NT2/D1 (cell line): ENCODE measurements at regions not wholly inside any gene's neighbourhood (a gene's known extent, or its start where the extent isn't known, plus 50 kb on each side); places are given as distances from the start of the nearest gene placed in this dataset.

Experiments used
- DNase-seq: peaks from one replicate; pipeline ENCODE4 v3.0.0-alpha.2; 2011; ENCODE audit warnings: low read depth, low spot score
- H3K27me3 ChIP-seq: 2 replicates; pipeline ENCODE4 v1.6.0; 2011; ENCODE audit warnings: mild to moderate bottlenecking; ENCODE audit not compliant: insufficient read length, insufficient read depth
- H3K36me3 ChIP-seq: 2 replicates; pipeline ENCODE4 v1.6.1; 2011; ENCODE audit warnings: mild to moderate bottlenecking, low read length, mixed read lengths; ENCODE audit not compliant: insufficient read depth, insufficient read length
- H3K4me1 ChIP-seq: 2 replicates; pipeline ENCODE4 v1.5.1; 2011; ENCODE audit not compliant: insufficient read depth, insufficient read length
- H3K4me3 ChIP-seq: 2 replicates; pipeline ENCODE4 v1.5.1; 2011; ENCODE audit warnings: low read depth; ENCODE audit not compliant: insufficient read length
- H3K9ac ChIP-seq: 2 replicates; pipeline ENCODE4 v1.6.0; 2011; ENCODE audit warnings: low read depth; ENCODE audit not compliant: insufficient read length
- H3K9me3 ChIP-seq: 2 replicates; pipeline ENCODE4 v1.5.1; 2011; ENCODE audit warnings: mild to moderate bottlenecking, low read length; ENCODE audit not compliant: insufficient read depth
- SUZ12 ChIP-seq: IDR thresholded peaks from 2 replicates; pipeline ENCODE4 v1.6.1; 2011; ENCODE audit not compliant: insufficient read length, insufficient read depth; ENCODE audit errors: extremely low read depth
- YY1 ChIP-seq: IDR thresholded peaks from 2 replicates; pipeline ENCODE4 v1.6.1; 2011; ENCODE audit not compliant: insufficient read length, insufficient read depth
- ZNF274 ChIP-seq: IDR thresholded peaks from 2 replicates; pipeline ENCODE4 v1.6.1; 2011; ENCODE audit warnings: mild to moderate bottlenecking, low read depth, low read length

- peaks cover 3% of the 10 kb centered on the region for H3K4me1 ChIP-seq
- no peak overlapping the region for H3K4me3 ChIP-seq
- H3K9ac ChIP-seq = no peak overlapping the region
- no peaks in the 10 kb centered on the region for H3K36me3 ChIP-seq
- no peak for DNase-seq
- H3K27me3 ChIP-seq = no peaks in the 10 kb centered on the region
- H3K9me3 ChIP-seq = no peaks in the 10 kb centered on the region
- TF ChIP-seq SUZ12 (no peak), YY1 (no peak), ZNF274 (no peak)
Measured at GRCh38 chr20:40939667-40940066, 89.0 kb upstream of the TOP1 start.

GRCh38 chr20:40941133-40941610 is 87.5 kb upstream of the TOP1 start:
- H3K9me3 ChIP-seq = no peaks in the 10 kb centered on the region
- no peak for DNase-seq
- TF ChIP-seq YY1 (no peak), SUZ12 (no peak), ZNF274 (no peak)
- no peak overlapping the region for H3K9ac ChIP-seq
- no peaks in the 10 kb centered on the region for H3K27me3 ChIP-seq
- no peak overlapping the region for H3K4me3 ChIP-seq
- no peaks in the 10 kb centered on the region for H3K36me3 ChIP-seq
- H3K4me1 ChIP-seq = peaks cover 10% of the 10 kb centered on the region

GRCh38 chr20:40942006-40942405 is 86.6 kb upstream of the TOP1 start:
- TF ChIP-seq ZNF274 (no peak), YY1 (no peak)
- DNase-seq = no peak
- Histone ChIP-seq H3K27me3 (no peaks in the 10 kb centered on the region), H3K9ac (no peak overlapping the region), H3K36me3 (no peaks in the 10 kb centered on the region), H3K4me1 (peaks cover 10% of the 10 kb centered on the region), H3K4me3 (no peak overlapping the region), H3K9me3 (no peaks in the 10 kb centered on the region)

GRCh38 chr20:40942775-40943174 is 85.8 kb upstream of the TOP1 start:
- Histone ChIP-seq H3K27me3 (no peaks in the 10 kb centered on the region), H3K9me3 (no peaks in the 10 kb centered on the region), H3K4me3 (no peak overlapping the region), H3K36me3 (no peaks in the 10 kb centered on the region), H3K9ac (no peak overlapping the region), H3K4me1 (peaks cover 10% of the 10 kb centered on the region)
- DNase-seq = no peak
- TF ChIP-seq SUZ12 (no peak), YY1 (no peak), ZNF274 (no peak)

- Histone ChIP-seq H3K36me3 (no peaks in the 10 kb centered on the region), H3K27me3 (no peaks in the 10 kb centered on the region), H3K9ac (no peak overlapping the region), H3K4me3 (no peak overlapping the region), H3K9me3 (no peaks in the 10 kb centered on the region), H3K4me1 (peaks cover 10% of the 10 kb centered on the region)
- TF ChIP-seq YY1 = no peak
- no peak for TF ChIP-seq ZNF274
- TF ChIP-seq SUZ12 = no peak
- DNase-seq = no peak
Measured at GRCh38 chr20:40943591-40943990, 85.0 kb upstream of the TOP1 start.

- no peak for TF ChIP-seq YY1
- TF ChIP-seq ZNF274 = no peak
- no peak for TF ChIP-seq SUZ12
- no peaks in the 10 kb centered on the region for H3K9me3 ChIP-seq
- no peak overlapping the region for H3K4me3 ChIP-seq
- no peaks in the 10 kb centered on the region for H3K27me3 ChIP-seq
- H3K9ac ChIP-seq = no peak overlapping the region
- no peak for DNase-seq
- no peaks in the 10 kb centered on the region for H3K36me3 ChIP-seq
- H3K4me1 ChIP-seq = peaks cover 10% of the 10 kb centered on the region
Measured at GRCh38 chr20:40945189-40945588, 83.4 kb upstream of the TOP1 start.

- H3K4me3 ChIP-seq = no peak overlapping the region
- H3K36me3 ChIP-seq = no peaks in the 10 kb centered on the region
- TF ChIP-seq YY1 (no peak), ZNF274 (no peak), SUZ12 (no peak)
- no peaks in the 10 kb centered on the region for H3K27me3 ChIP-seq
- H3K4me1 ChIP-seq = peaks cover 10% of the 10 kb centered on the region
- no peak overlapping the region for H3K9ac ChIP-seq
- DNase-seq = peak; percentile 86
- H3K9me3 ChIP-seq = no peaks in the 10 kb centered on the region
Measured at GRCh38 chr20:40945754-40946450, 82.7 kb upstream of the TOP1 start.

GRCh38 chr20:40946451-40946850 is 82.2 kb upstream of the TOP1 start:
- no peak for TF ChIP-seq ZNF274
- no peak for TF ChIP-seq SUZ12
- no peak for TF ChIP-seq YY1
- no peak overlapping the region for H3K4me3 ChIP-seq
- no peak overlapping the region for H3K9ac ChIP-seq
- H3K4me1 ChIP-seq = peaks cover 10% of the 10 kb centered on the region
- no peaks in the 10 kb centered on the region for H3K27me3 ChIP-seq
- no peaks in the 10 kb centered on the region for H3K36me3 ChIP-seq
- DNase-seq = no peak
- H3K9me3 ChIP-seq = no peaks in the 10 kb centered on the region
